ENCODE measurements at regions not wholly inside any gene's neighbourhood (a gene's known extent, or its start where the extent isn't known, plus 50 kb on each side); places are given as distances from the start of the nearest gene placed in this dataset.

- DNase-seq (ENCODE audit: low spot score) = no peak
These were observed 97.7 kb downstream of the SOCS6 start for GRCh38 chr18:70386582-70386981.

- no peak for DNase-seq (ENCODE audit: low spot score)
These were observed 96.6 kb downstream of the SOCS6 start for GRCh38 chr18:70385474-70385873.

GRCh38 chr18:70384181-70384790 is 95.4 kb downstream of the SOCS6 start:
- DNase-seq (ENCODE audit: low spot score) = peak; percentile 36

- DNase-seq (ENCODE audit: low spot score) = no peak
These were observed 94.3 kb downstream of the SOCS6 start for GRCh38 chr18:70382992-70383717.

GRCh38 chr18:70382017-70382416 is 93.2 kb downstream of the SOCS6 start:
- no peak for DNase-seq (ENCODE audit: low spot score)

- DNase-seq (ENCODE audit: low spot score) = peak; percentile 58
These were observed 92.4 kb downstream of the SOCS6 start for GRCh38 chr18:70380915-70381896.

All from iPS-NIHi11 (cell line).